ENCODE measurements at regions not wholly inside any gene's neighbourhood (a gene's known extent, or its start where the extent isn't known, plus 50 kb on each side); places are given as distances from the start of the nearest gene placed in this dataset.

DNA sequence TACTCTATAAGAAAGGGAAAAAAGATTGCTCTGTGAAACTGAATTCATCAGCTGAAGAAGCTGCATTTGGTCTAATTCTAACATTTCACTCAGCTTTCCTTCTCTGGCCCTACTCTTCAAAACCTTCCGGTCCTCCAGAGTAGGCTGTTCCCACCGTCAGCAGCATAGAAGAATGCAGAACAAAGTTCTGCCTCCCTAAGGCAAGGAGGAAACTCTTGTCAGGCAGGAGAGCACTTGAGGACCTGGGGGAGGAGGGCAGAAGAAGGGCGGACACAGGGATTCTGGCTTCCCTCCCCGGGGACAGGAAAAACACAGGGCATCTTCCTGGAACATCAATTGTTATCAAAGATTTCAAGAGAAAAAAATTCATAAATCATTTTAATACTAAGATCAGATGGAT is 69.2 kb upstream of the SHB start:
- TF ChIP-seq POLR2A (IDR thresholded peaks at IDR 0.05) (no peak), POLR2AphosphoS5 (IDR thresholded peaks at IDR 0.05) (no peak)
- TF ChIP-seq, protein P1, sequence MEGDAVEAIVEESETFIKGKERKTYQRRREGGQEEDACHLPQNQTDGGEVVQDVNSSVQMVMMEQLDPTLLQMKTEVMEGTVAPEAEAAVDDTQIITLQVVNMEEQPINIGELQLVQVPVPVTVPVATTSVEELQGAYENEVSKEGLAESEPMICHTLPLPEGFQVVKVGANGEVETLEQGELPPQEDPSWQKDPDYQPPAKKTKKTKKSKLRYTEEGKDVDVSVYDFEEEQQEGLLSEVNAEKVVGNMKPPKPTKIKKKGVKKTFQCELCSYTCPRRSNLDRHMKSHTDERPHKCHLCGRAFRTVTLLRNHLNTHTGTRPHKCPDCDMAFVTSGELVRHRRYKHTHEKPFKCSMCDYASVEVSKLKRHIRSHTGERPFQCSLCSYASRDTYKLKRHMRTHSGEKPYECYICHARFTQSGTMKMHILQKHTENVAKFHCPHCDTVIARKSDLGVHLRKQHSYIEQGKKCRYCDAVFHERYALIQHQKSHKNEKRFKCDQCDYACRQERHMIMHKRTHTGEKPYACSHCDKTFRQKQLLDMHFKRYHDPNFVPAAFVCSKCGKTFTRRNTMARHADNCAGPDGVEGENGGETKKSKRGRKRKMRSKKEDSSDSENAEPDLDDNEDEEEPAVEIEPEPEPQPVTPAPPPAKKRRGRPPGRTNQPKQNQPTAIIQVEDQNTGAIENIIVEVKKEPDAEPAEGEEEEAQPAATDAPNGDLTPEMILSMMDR (IDR thresholded peaks at IDR 0.05 in 8 of 11, conservative IDR thresholded peaks at IDR 0.05 in 3 of 11), result no peak
- Histone ChIP-seq H3K4me3 (no peak overlapping the region), H3K4me1 (peaks cover 0 to 7% (median 0%) of the 10 kb centered on the region in 6 donors), H3K27ac (peak overlapping the region in 1 of 8 donors; percentile 44), H3K9me3 (no peaks in the 10 kb centered on the region), H3K36me3 (no peaks in the 10 kb centered on the region), H3K27me3 (replicated peaks in 1 of 7) (peaks cover 0 to 65% (median 4%) of the 10 kb centered on the region in 7 donors)
- WGBS, 5 donors, result 22 to 34% (median 27%) methylated on average over 4 of the region's 4 CpGs
- no peak for DNase-seq
- intact Hi-C loops (cut with DNase I; ENCODE audit: low total_unique reads), result no loop called here

DNA sequence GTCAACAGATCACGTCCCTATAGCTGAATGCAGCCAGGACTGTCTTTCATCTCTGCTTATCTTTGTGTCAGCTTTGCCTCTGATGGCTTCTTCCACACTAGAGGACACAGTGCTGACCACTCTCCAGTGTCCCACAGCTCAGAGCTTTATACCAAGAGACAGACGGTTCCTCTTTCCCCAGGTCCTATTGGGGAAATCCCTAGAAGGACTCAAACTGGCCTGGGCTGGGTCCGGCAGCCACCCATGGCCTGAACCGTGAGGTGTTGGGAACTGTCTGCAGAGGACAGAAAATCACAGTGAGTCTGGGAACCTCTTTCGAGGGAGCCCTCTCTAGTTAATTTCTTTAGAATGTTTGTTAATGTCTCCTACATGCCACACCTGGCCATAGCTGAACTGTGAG is 68.3 kb upstream of the SHB start:
- DNase-seq, result no peak
- Histone ChIP-seq H3K27me3 (replicated peaks in 1 of 7) (peaks cover 0 to 56% (median 4%) of the 10 kb centered on the region in 7 donors), H3K4me1 (peaks cover 0 to 7% (median 0%) of the 10 kb centered on the region in 6 donors), H3K9me3 (no peaks in the 10 kb centered on the region), H3K36me3 (no peaks in the 10 kb centered on the region), H3K4me3 (no peak overlapping the region), H3K27ac (peak overlapping the region in 2 of 8 donors; percentile 43 to 44)
- TF ChIP-seq POLR2A (IDR thresholded peaks at IDR 0.05) (no peak), POLR2AphosphoS5 (IDR thresholded peaks at IDR 0.05) (no peak)
- TF ChIP-seq, protein P1 (IDR thresholded peaks at IDR 0.05 in 8 of 11, conservative IDR thresholded peaks at IDR 0.05 in 3 of 11), result no peak
- intact Hi-C loops (cut with DNase I; ENCODE audit: low total_unique reads), result no loop called here
- 72 to 83% (median 75%) methylated on average over 5 of the region's 5 CpGs for WGBS, 5 donors

DNA sequence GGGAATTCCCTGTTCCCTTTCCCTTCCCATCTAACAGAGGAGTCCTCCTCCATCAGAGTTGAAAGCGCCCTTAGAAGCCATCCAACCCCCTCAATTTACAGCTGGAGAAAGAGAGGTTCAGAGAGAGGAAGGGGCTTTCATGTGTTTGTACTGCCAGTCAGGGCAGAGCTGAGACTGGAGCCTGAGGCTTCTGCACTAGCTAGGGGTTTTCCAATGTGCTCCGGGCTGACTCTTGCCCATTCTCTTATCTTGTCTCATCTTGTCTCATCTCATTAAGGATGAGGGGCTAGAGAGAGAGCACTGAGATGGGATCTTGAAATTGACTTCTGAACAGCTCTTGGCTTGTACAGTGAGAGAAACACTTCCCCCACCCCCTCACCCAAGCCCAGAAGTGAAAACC is 67.4 kb upstream of the SHB start:
- no peak for DNase-seq
- peaks cover 0 to 7% (median 0%) of the 10 kb centered on the region in 6 donors for H3K4me1 ChIP-seq
- no peak overlapping the region for H3K4me3 ChIP-seq
- H3K27me3 ChIP-seq (replicated peaks in 1 of 7), result peaks cover 0 to 54% (median 4%) of the 10 kb centered on the region in 7 donors
- intact Hi-C loops (cut with DNase I; ENCODE audit: low total_unique reads), result no loop called here
- no peaks in the 10 kb centered on the region for H3K36me3 ChIP-seq
- WGBS, 5 donors, result 78 to 88% (median 82%) methylated on average over 2 of the region's 2 CpGs
- H3K27ac ChIP-seq, result no peak overlapping the region
- TF ChIP-seq, protein P1 (IDR thresholded peaks at IDR 0.05 in 8 of 11, conservative IDR thresholded peaks at IDR 0.05 in 3 of 11), result no peak
- TF ChIP-seq POLR2A (IDR thresholded peaks at IDR 0.05), result no peak
- no peak for TF ChIP-seq POLR2AphosphoS5 (IDR thresholded peaks at IDR 0.05)
- H3K9me3 ChIP-seq, result no peaks in the 10 kb centered on the region

DNA sequence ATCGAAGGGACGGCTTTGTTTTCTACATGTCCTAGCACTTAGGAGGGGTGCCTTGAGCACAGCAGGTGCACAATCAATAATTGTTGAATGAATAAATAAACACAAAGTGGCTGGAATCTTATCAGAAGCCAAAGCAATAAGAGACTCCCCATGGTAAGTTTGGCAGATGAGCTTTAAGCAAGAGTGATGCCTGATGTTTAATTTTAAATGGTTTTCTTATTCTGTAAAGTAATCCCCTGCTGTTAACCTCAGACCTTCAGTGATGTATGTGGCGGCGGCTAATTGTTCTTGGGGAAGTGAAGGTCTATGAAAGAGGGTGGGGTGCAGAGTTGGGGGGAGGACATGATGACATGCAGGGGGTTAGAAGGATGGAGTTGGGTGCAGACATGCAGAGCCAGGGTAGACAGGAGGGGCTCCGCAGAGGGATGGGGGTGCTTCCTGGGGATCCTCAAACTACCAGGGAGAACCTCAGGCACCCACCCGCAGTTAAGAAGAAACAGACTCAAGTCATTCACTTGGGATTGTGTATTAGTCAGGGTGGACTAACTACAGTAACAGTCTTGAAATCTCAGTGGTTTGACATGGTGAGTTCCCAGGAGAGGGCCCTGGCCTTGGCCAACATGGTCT is 65.7 kb upstream of the SHB start:
- H3K27ac ChIP-seq, result no peak overlapping the region
- H3K9me3 ChIP-seq, result no peaks in the 10 kb centered on the region
- 80 to 94% (median 91%) methylated on average over 6 of the region's 6 CpGs for WGBS, 5 donors
- intact Hi-C loops (cut with DNase I; ENCODE audit: low total_unique reads), result no loop called here
- TF ChIP-seq, protein P1 (IDR thresholded peaks at IDR 0.05 in 8 of 11, conservative IDR thresholded peaks at IDR 0.05 in 3 of 11), result no peak
- TF ChIP-seq POLR2AphosphoS5 (IDR thresholded peaks at IDR 0.05), result no peak
- no peak for TF ChIP-seq POLR2A (IDR thresholded peaks at IDR 0.05)
- peaks cover 0 to 7% (median 0%) of the 10 kb centered on the region in 6 donors for H3K4me1 ChIP-seq
- no peak overlapping the region for H3K4me3 ChIP-seq
- peaks cover 0 to 37% (median 0%) of the 10 kb centered on the region in 7 donors for H3K27me3 ChIP-seq (replicated peaks in 1 of 7)
- H3K36me3 ChIP-seq, result no peaks in the 10 kb centered on the region
- peak; percentile 7 for DNase-seq

Measured in spleen (tissue), 11 donors.